Mammary epithelial cell (primary cell): ENCODE measurements at regions not wholly inside any gene's neighbourhood (a gene's known extent, or its start where the extent isn't known, plus 50 kb on each side); places are given as distances from the start of the nearest gene placed in this dataset.

Experiments
- CTCF ChIP-seq, 2 donors: IDR thresholded peaks in 1 of 2; conservative IDR thresholded peaks in 1 of 2; 2 replicates each; pipeline ENCODE4 v1.5.1; 2011 to 2012; ENCODE audit warnings: inconsistent platforms in 2 of 2, low read length in 2 of 2, mild to moderate bottlenecking in 2 of 2, control low read depth in 1 of 2, low read depth in 1 of 2; ENCODE audit not compliant: insufficient read depth in 1 of 2; ENCODE audit errors: extremely low read depth in 1 of 2
- EZH2 ChIP-seq: IDR thresholded peaks from 2 replicates; pipeline ENCODE4 v1.6.1; 2012; ENCODE audit warnings: low read length, inconsistent platforms, borderline replicate concordance

GRCh38 chr11:38123673-38124072, 1525.6 kb upstream of the RAG2 start:
- no peak for TF ChIP-seq CTCF (conservative IDR thresholded peaks at IDR 0.05 in 1 of 2, IDR thresholded peaks at IDR 0.05 in 1 of 2; ENCODE audit: extremely low read depth in 1 of 2, insufficient read depth in 1 of 2, low read depth in 1 of 2, low read length in 2 of 2)
- no peak for TF ChIP-seq EZH2
